Keratinocyte (primary cell): ENCODE measurements at regions not wholly inside any gene's neighbourhood (a gene's known extent, or its start where the extent isn't known, plus 50 kb on each side); places are given as distances from the start of the nearest gene placed in this dataset.

ENCODE experiments used
- DNase-seq: peaks from one replicate; pipeline ENCODE4 v3.0.0-alpha.2; 2011; ENCODE audit warnings: low read depth, missing footprints, low spot score
- FAIRE-seq: peaks from 2 replicates; lab custom pipeline; 2011; peaks lifted over from hg19 to GRCh38; lab: Jason Lieb, UNC
- H2AFZ ChIP-seq: 2 replicates; pipeline ENCODE4 v1.6.0; 2012; ENCODE audit warnings: low read length, control low read depth, inconsistent platforms; ENCODE audit not compliant: control insufficient read depth
- H3K27ac ChIP-seq: 2 replicates; pipeline ENCODE4 v1.5.1; 2011; ENCODE audit warnings: low read length; ENCODE audit not compliant: control insufficient read depth, insufficient read depth
- H3K27me3 ChIP-seq: 3 replicates; pipeline ENCODE4 v1.6.0; 2011; ENCODE audit warnings: low read length; ENCODE audit not compliant: control insufficient read depth, insufficient read depth; ENCODE audit errors: extremely low read depth
- H3K36me3 ChIP-seq, 2 experiments: 2 replicates in 1 of 2; 3 replicates in 1 of 2; pipeline ENCODE4 v1.5.1; 2011; ENCODE audit warnings: low read length in 2 of 2, mild to moderate bottlenecking in 1 of 2; ENCODE audit not compliant: control insufficient read depth in 2 of 2, insufficient read depth in 2 of 2; ENCODE audit errors: extremely low read depth in 1 of 2
- H3K4me1 ChIP-seq: 3 replicates; pipeline ENCODE4 v1.5.1; 2011; ENCODE audit warnings: low read length; ENCODE audit not compliant: control insufficient read depth, insufficient read depth; ENCODE audit errors: extremely low read depth
- H3K4me2 ChIP-seq: 3 replicates; pipeline ENCODE4 v1.6.0; 2011; ENCODE audit warnings: low read depth, low read length; ENCODE audit not compliant: control insufficient read depth, insufficient read depth; ENCODE audit errors: extremely low read depth
- H3K4me3 ChIP-seq, 3 experiments: fragments of 200-600 bp in 1 of 3; sonication (generic) in 1 of 3; 2 replicates in 2 of 3; 3 replicates in 1 of 3; pipeline ENCODE4 v1.5.1; 2011 to 2016; ENCODE audit warnings: low read length in 3 of 3, mild to moderate bottlenecking in 3 of 3, control low read depth in 2 of 3, inconsistent platforms in 1 of 3, low read depth in 1 of 3, mixed read lengths in 1 of 3, mixed run types in 1 of 3, moderate library complexity in 1 of 3; ENCODE audit not compliant: control insufficient read depth in 2 of 3, insufficient read depth in 2 of 3; ENCODE audit errors: extremely low read depth in 1 of 3
- H3K79me2 ChIP-seq: 2 replicates; pipeline ENCODE4 v1.6.0; 2012; ENCODE audit warnings: low read length; ENCODE audit not compliant: control insufficient read depth, insufficient read depth
- H3K9ac ChIP-seq: 3 replicates; pipeline ENCODE4 v1.6.0; 2011; ENCODE audit warnings: low read length; ENCODE audit not compliant: control insufficient read depth, insufficient read depth; ENCODE audit errors: extremely low read depth
- H3K9me1 ChIP-seq: 3 replicates; pipeline ENCODE4 v1.6.0; 2011; ENCODE audit warnings: low read length; ENCODE audit not compliant: control insufficient read depth, insufficient read depth; ENCODE audit errors: extremely low read depth
- H3K9me3 ChIP-seq: 2 replicates; pipeline ENCODE4 v1.5.1; 2012; ENCODE audit warnings: low read depth, low read length; ENCODE audit not compliant: control insufficient read depth
- H4K20me1 ChIP-seq: 3 replicates; pipeline ENCODE4 v1.6.0; 2011; ENCODE audit warnings: low read length; ENCODE audit not compliant: control insufficient read depth, insufficient read depth; ENCODE audit errors: extremely low read depth
- CTCF ChIP-seq, 3 experiments: IDR thresholded peaks in 1 of 3; conservative IDR thresholded peaks in 1 of 3; optimal IDR thresholded peaks in 1 of 3; 2 replicates in 2 of 3; 3 replicates in 1 of 3; pipeline versions ENCODE3 to v1.5.1; 2011; ENCODE audit warnings: low read length in 3 of 3, mild to moderate bottlenecking in 3 of 3, moderate library complexity in 2 of 3, control low read depth in 1 of 3, inconsistent platforms in 1 of 3; ENCODE audit not compliant: insufficient read depth in 2 of 3; ENCODE audit errors: extremely low read depth in 1 of 3
- EZH2 ChIP-seq: IDR thresholded peaks from one replicate; pipeline ENCODE4 v1.6.1; 2012; ENCODE audit warnings: inconsistent platforms, mild to moderate bottlenecking, low read length, moderate library complexity
- dilution Hi-C: fragments of 300-500 bp; cut with MboI; formaldehyde crosslinking; loops from one replicate; pipeline ENCODE4 v1.7.0; 2020; ENCODE audit warnings: low sequenced_read_pairs; ENCODE audit not compliant: extremely low pct_ligation_motif_present

- peaks cover 7% of the 10 kb centered on the region for H3K4me1 ChIP-seq
- dilution Hi-C loops: no loop called here
- DNase-seq: no peak
- H2AFZ ChIP-seq: no peak overlapping the region
- H3K9me3 ChIP-seq: no peaks in the 10 kb centered on the region
- no peaks in the 10 kb centered on the region for H4K20me1 ChIP-seq
- no peak overlapping the region for H3K27ac ChIP-seq
- H3K9me1 ChIP-seq: no peaks in the 10 kb centered on the region
- no peak for TF ChIP-seq CTCF (optimal IDR thresholded peaks at IDR 0.05 in 1 of 3, IDR thresholded peaks at IDR 0.05 in 1 of 3, conservative IDR thresholded peaks at IDR 0.05 in 1 of 3; ENCODE audit: extremely low read depth in 1 of 3, insufficient read depth in 2 of 3, low read length in 3 of 3)
- TF ChIP-seq EZH2: no peak
- no peak overlapping the region for H3K4me3 ChIP-seq
- FAIRE-seq: no peak
- H3K36me3 ChIP-seq: no peaks in the 10 kb centered on the region
- no peaks in the 10 kb centered on the region for H3K79me2 ChIP-seq
- H3K9ac ChIP-seq: no peak overlapping the region
- no peaks in the 10 kb centered on the region for H3K27me3 ChIP-seq
- no peak overlapping the region for H3K4me2 ChIP-seq
Measured at GRCh38 chr9:82535432-82535998, 527.4 kb downstream of the RASEF start.

- no peak for FAIRE-seq
- Histone ChIP-seq H4K20me1 (no peaks in the 10 kb centered on the region), H3K79me2 (no peaks in the 10 kb centered on the region), H3K36me3 (no peaks in the 10 kb centered on the region), H3K4me1 (peaks cover 4% of the 10 kb centered on the region), H3K4me3 (no peak overlapping the region), H2AFZ (no peak overlapping the region), H3K9me1 (no peaks in the 10 kb centered on the region), H3K27me3 (no peaks in the 10 kb centered on the region), H3K9ac (no peak overlapping the region), H3K4me2 (no peak overlapping the region), H3K9me3 (no peaks in the 10 kb centered on the region), H3K27ac (no peak overlapping the region)
- TF ChIP-seq EZH2 (no peak), CTCF (optimal IDR thresholded peaks at IDR 0.05 in 1 of 3, IDR thresholded peaks at IDR 0.05 in 1 of 3, conservative IDR thresholded peaks at IDR 0.05 in 1 of 3; ENCODE audit: extremely low read depth in 1 of 3, insufficient read depth in 2 of 3, low read length in 3 of 3) (no peak)
- dilution Hi-C loops: no loop called here
- DNase-seq: no peak
Measured at GRCh38 chr9:82538634-82539033, 524.3 kb downstream of the RASEF start.
